SK-N-SH (cell line): ENCODE measurements at regions not wholly inside any gene's neighbourhood (a gene's known extent, or its start where the extent isn't known, plus 50 kb on each side); places are given as distances from the start of the nearest gene placed in this dataset.

Experiments used
- CTCF ChIA-PET: fragments of 300-600, 350-600 bp; formaldehyde crosslinking; extraction: SDS; loops from one replicate; lab custom pipeline; 2021; lab: Yijun Ruan, JAX
- POLR2A ChIA-PET: fragments of 350-600 bp; sonication (Branson Sonifier 250); formaldehyde crosslinking; extraction: SDS; loops from one replicate; lab custom pipeline; 2020; ENCODE audit warnings: antibody characterized with exemption, inconsistent platforms; lab: Yijun Ruan, JAX
- DNase-seq: peaks from one replicate; pipeline ENCODE4 v3.0.0; 2012
- H2AFZ ChIP-seq: fragments of 200-600 bp; sonication (generic); 2 replicates; pipeline ENCODE4 v1.8.1; 2016; ENCODE audit warnings: antibody characterized with exemption, mild to moderate bottlenecking, low read depth
- H3F3A ChIP-seq: fragments of 200-600 bp; sonication (generic); replicated peaks from 2 replicates; pipeline ENCODE3; 2016; ENCODE audit warnings: antibody characterized with exemption, mild to moderate bottlenecking; ENCODE audit not compliant: insufficient read depth
- H3K27ac ChIP-seq, 2 experiments: fragments of 200-500 bp in 1 of 2; fragments of 200-600 bp in 1 of 2; sonication (Bioruptor generic) in 1 of 2; sonication (generic), shearing (Covaris generic) in 1 of 2; 2 replicates each; pipeline versions ENCODE4 v1.5.1 to v1.6.1; 2014 to 2016; ENCODE audit warnings: low read depth in 2 of 2, inconsistent platforms in 1 of 2, low read length in 1 of 2, mild to moderate bottlenecking in 1 of 2, mixed read lengths in 1 of 2
- H3K27me3 ChIP-seq: fragments of 200-600 bp; sonication (generic), shearing (Covaris generic); 2 replicates; pipeline ENCODE4 v1.6.1; 2016; ENCODE audit warnings: mixed run types; ENCODE audit not compliant: insufficient read depth
- H3K36me3 ChIP-seq, 2 experiments: fragments of 200-500 bp in 1 of 2; fragments of 200-600 bp in 1 of 2; sonication (Bioruptor generic) in 1 of 2; sonication (generic) in 1 of 2; replicated peaks in 1 of 2; 2 replicates each; pipeline versions ENCODE3 to v1.5.1; 2014 to 2016; ENCODE audit warnings: low read length in 1 of 2, mild to moderate bottlenecking in 1 of 2; ENCODE audit not compliant: insufficient read depth in 2 of 2, control insufficient read depth in 1 of 2
- H3K4me1 ChIP-seq, 2 experiments: fragments of 200-500 bp in 1 of 2; fragments of 200-600 bp in 1 of 2; sonication (Bioruptor generic) in 1 of 2; sonication (generic), shearing (Covaris generic) in 1 of 2; 2 replicates each; pipeline versions ENCODE4 v1.5.1 to v1.6.1; 2014 to 2016; ENCODE audit warnings: low read depth in 1 of 2, low read length in 1 of 2, mixed run types in 1 of 2; ENCODE audit not compliant: insufficient read depth in 2 of 2, control insufficient read depth in 1 of 2
- H3K4me2 ChIP-seq: fragments of 200-600 bp; sonication (generic), shearing (Covaris generic); 2 replicates; pipeline ENCODE4 v1.6.1; 2017; ENCODE audit warnings: mixed run types
- H3K4me3 ChIP-seq, 2 experiments: fragments of 200-500 bp in 1 of 2; fragments of 200-600 bp in 1 of 2; sonication (Bioruptor generic) in 1 of 2; sonication (generic), shearing (Covaris generic) in 1 of 2; 2 replicates each; pipeline versions ENCODE4 v1.5.1 to v1.8.1; 2014 to 2016; ENCODE audit warnings: low read depth in 2 of 2, inconsistent platforms in 1 of 2, low read length in 1 of 2, mild to moderate bottlenecking in 1 of 2, mixed read lengths in 1 of 2, moderate library complexity in 1 of 2
- H3K79me2 ChIP-seq: fragments of 200-600 bp; sonication (generic); 2 replicates; pipeline ENCODE4 v1.8.1; 2017; ENCODE audit warnings: mild to moderate bottlenecking; ENCODE audit not compliant: insufficient read depth
- H3K9ac ChIP-seq: fragments of 200-600 bp; sonication (generic); 2 replicates; pipeline ENCODE4 v1.6.1; 2017; ENCODE audit warnings: mixed run types
- H3K9me2 ChIP-seq: fragments of 200-600 bp; sonication (generic); 2 replicates; pipeline ENCODE4 v1.6.1; 2017; ENCODE audit warnings: mixed run types
- H3K9me3 ChIP-seq: fragments of 200-600 bp; sonication (generic); 2 replicates; pipeline ENCODE4 v1.6.1; 2017; ENCODE audit warnings: mixed run types, mild to moderate bottlenecking, moderate library complexity
- H4K20me1 ChIP-seq: fragments of 200-600 bp; sonication (generic); 2 replicates; pipeline ENCODE4 v1.6.1; 2017; ENCODE audit warnings: mild to moderate bottlenecking, mixed run types; ENCODE audit not compliant: insufficient read depth
- CHD2 ChIP-seq: fragments of 150-350 bp; IDR thresholded peaks from 2 replicates; pipeline ENCODE4 v1.6.1; 2018; ENCODE audit warnings: low read length; ENCODE audit not compliant: partially characterized antibody
- CTCF ChIP-seq: fragments of 200-600 bp; sonication (generic); IDR thresholded peaks from 2 replicates; pipeline ENCODE4 v1.6.1; 2017; ENCODE audit warnings: antibody characterized with exemption, mild to moderate bottlenecking, moderate library complexity
- FOSL2 ChIP-seq: IDR thresholded peaks from 2 replicates; pipeline ENCODE4 v1.4.0; 2012; ENCODE audit warnings: low read depth, mild to moderate bottlenecking, moderate library complexity, borderline replicate concordance
- FOXJ3 ChIP-seq: sonication (generic); formaldehyde crosslinking; IDR thresholded peaks from 2 replicates; pipeline ENCODE4 v1.5.1; 2020; ENCODE audit warnings: mild to moderate bottlenecking, missing genetic modification reagents
- FOXM1 ChIP-seq: IDR thresholded peaks from 2 replicates; pipeline ENCODE4 v1.4.0; 2012; ENCODE audit warnings: low read depth, mild to moderate bottlenecking
- JUND ChIP-seq: IDR thresholded peaks from 2 replicates; pipeline ENCODE4 v1.4.0; 2012
- MEF2A ChIP-seq: IDR thresholded peaks from 2 replicates; pipeline ENCODE4 v1.4.0; 2012; ENCODE audit warnings: low read depth, borderline replicate concordance
- MXI1 ChIP-seq: IDR thresholded peaks from 2 replicates; pipeline ENCODE4 v1.6.1; 2012; ENCODE audit warnings: mild to moderate bottlenecking, low read depth, low read length, improper control_type of control experiment
- NFIC ChIP-seq: IDR thresholded peaks from 2 replicates; pipeline ENCODE4 v1.4.0; 2012; ENCODE audit warnings: borderline replicate concordance
- POLR2AphosphoS5 ChIP-seq: IDR thresholded peaks from 2 replicates; pipeline ENCODE4 v1.6.1; 2012; ENCODE audit warnings: low read depth, low read length
- RAD21 ChIP-seq: IDR thresholded peaks from 2 replicates; pipeline ENCODE4 v1.6.1; 2012; ENCODE audit warnings: mild to moderate bottlenecking, low read length
- REST ChIP-seq: IDR thresholded peaks from 2 replicates; pipeline ENCODE4 v1.6.1; 2012; ENCODE audit warnings: mild to moderate bottlenecking, low read depth, low read length, moderate library complexity
- RFX5 ChIP-seq: IDR thresholded peaks from 2 replicates; pipeline ENCODE4 v1.6.1; 2012; ENCODE audit warnings: mild to moderate bottlenecking, improper control_type of control experiment, low read length
- RXRA ChIP-seq: IDR thresholded peaks from 2 replicates; pipeline ENCODE4 v1.4.0; 2012; ENCODE audit warnings: low read depth, mild to moderate bottlenecking, borderline replicate concordance
- SIN3A ChIP-seq: IDR thresholded peaks from 2 replicates; pipeline ENCODE4 v1.6.1; 2012; ENCODE audit warnings: low read depth, mild to moderate bottlenecking, low read length, moderate library complexity, borderline replicate concordance
- SMC3 ChIP-seq: IDR thresholded peaks from 2 replicates; pipeline ENCODE4 v1.6.1; 2012; ENCODE audit warnings: low read depth, low read length, improper control_type of control experiment
- TAF1 ChIP-seq: IDR thresholded peaks from 2 replicates; pipeline ENCODE4 v1.6.1; 2012; ENCODE audit warnings: low read depth, mild to moderate bottlenecking, low read length, moderate library complexity, borderline replicate concordance
- TEAD4 ChIP-seq: IDR thresholded peaks from 2 replicates; pipeline ENCODE4 v1.4.0; 2012; ENCODE audit warnings: mild to moderate bottlenecking, borderline replicate concordance; ENCODE audit not compliant: insufficient read depth
- USF1 ChIP-seq: IDR thresholded peaks from 2 replicates; pipeline ENCODE4 v1.4.0; 2012; ENCODE audit warnings: low read depth, borderline replicate concordance
- ZBTB33 ChIP-seq: IDR thresholded peaks from 2 replicates; pipeline ENCODE4 v1.4.0; 2012; ENCODE audit warnings: low read depth, borderline replicate concordance
- WGBS: methylation state at CpG from one replicate; pipeline ENCODE4 v1.1.6; 2017; ENCODE audit warnings: low lambda C conversion rate; 5-methylcytosine and 5-hydroxymethylcytosine counted together

GRCh38 chr7:89584896-89585295, 569.4 kb upstream of the STEAP1 start:
- Histone ChIP-seq H3F3A (no peaks in the 10 kb centered on the region), H3K9me3 (no peaks in the 10 kb centered on the region), H3K4me1 (no peaks in the 10 kb centered on the region), H3K9ac (no peak overlapping the region), H3K79me2 (no peaks in the 10 kb centered on the region), H4K20me1 (no peaks in the 10 kb centered on the region), H3K36me3 (no peaks in the 10 kb centered on the region), H3K4me3 (no peak overlapping the region), H3K27me3 (no peaks in the 10 kb centered on the region), H2AFZ (no peak overlapping the region), H3K27ac (no peak overlapping the region), H3K9me2 (no peaks in the 10 kb centered on the region), H3K4me2 (no peak overlapping the region)
- CTCF ChIA-PET = interaction anchor here (1.7 kb wide), 1 partner anchor 38 kb away, joined by 5 read pairs; no protein-coding TSS in a partner anchor
- TF ChIP-seq FOXM1 = no peak
- no peak for TF ChIP-seq FOXJ3
- no peak for TF ChIP-seq TAF1
- TF ChIP-seq RXRA = no peak
- no peak for TF ChIP-seq CHD2
- TF ChIP-seq POLR2AphosphoS5 = no peak
- TF ChIP-seq TEAD4 = no peak
- no peak for TF ChIP-seq RFX5
- TF ChIP-seq FOSL2 = no peak
- TF ChIP-seq RAD21 = no peak
- no peak for TF ChIP-seq SMC3
- TF ChIP-seq SIN3A = no peak
- no peak for TF ChIP-seq MXI1
- TF ChIP-seq ZBTB33 = no peak
- no peak for TF ChIP-seq JUND
- no peak for TF ChIP-seq NFIC
- no peak for TF ChIP-seq MEF2A
- no peak for DNase-seq
- POLR2A ChIA-PET = no interaction called here
- WGBS = 0% methylated on average over 1 of the region's 1 CpG

- TF ChIP-seq USF1 (no peak), MXI1 (no peak), REST (no peak), FOXM1 (no peak), SIN3A (no peak), CTCF (no peak), FOXJ3 (no peak)
- ChIA-PET CTCF (interaction anchor here (0.8 to 1.7 kb wide), 3 partner anchors 10 to 30 kb away, joined by 3 to 5 read pairs (median 4); no protein-coding TSS in a partner anchor), POLR2A (no interaction called here)
- Histone ChIP-seq H4K20me1 (no peaks in the 10 kb centered on the region), H3K9me3 (no peaks in the 10 kb centered on the region), H3K9me2 (no peaks in the 10 kb centered on the region), H2AFZ (no peak overlapping the region), H3K27ac (no peak overlapping the region), H3F3A (no peaks in the 10 kb centered on the region), H3K4me2 (no peak overlapping the region), H3K4me1 (no peaks in the 10 kb centered on the region), H3K9ac (no peak overlapping the region), H3K36me3 (no peaks in the 10 kb centered on the region), H3K27me3 (no peaks in the 10 kb centered on the region), H3K4me3 (no peak overlapping the region), H3K79me2 (no peaks in the 10 kb centered on the region)
- 27% methylated on average over 5 of the region's 5 CpGs for WGBS
- no peak for DNase-seq
Measured at GRCh38 chr7:89593125-89593524, 561.1 kb upstream of the STEAP1 start.
